CD4-positive, alpha-beta T cell treated with Interleukin-15 for 4 hours (primary cell): ENCODE measurements at regions not wholly inside any gene's neighbourhood (a gene's known extent, or its start where the extent isn't known, plus 50 kb on each side); places are given as distances from the start of the nearest gene placed in this dataset.

Source experiments
- DNase-seq: peaks from one replicate; pipeline ENCODE4 v3.0.0-alpha.2; 2020; ENCODE audit warnings: low spot score

- no peak for DNase-seq
Measured at GRCh38 chr6:144335311-144335861, 50.3 kb downstream of the UTRN start.

- peak; percentile 58 for DNase-seq
Measured at GRCh38 chr6:144335914-144336313, 50.8 kb downstream of the UTRN start.

- no peak for DNase-seq
Measured at GRCh38 chr6:144336900-144337299, 51.8 kb downstream of the UTRN start.

- no peak for DNase-seq
Measured at GRCh38 chr6:144338474-144338873, 53.3 kb downstream of the UTRN start.

- DNase-seq = no peak
Measured at GRCh38 chr6:144338951-144339700, 54.0 kb downstream of the UTRN start.

GRCh38 chr6:144339859-144340452, 54.8 kb downstream of the UTRN start:
- DNase-seq = no peak

- no peak for DNase-seq
Measured at GRCh38 chr6:144340541-144341371, 55.6 kb downstream of the UTRN start.

GRCh38 chr6:144341831-144342527, 56.8 kb downstream of the UTRN start:
- peak; percentile 43 for DNase-seq

GRCh38 chr6:144343701-144344428, 58.7 kb downstream of the UTRN start:
- DNase-seq = peak; percentile 69

GRCh38 chr6:144344646-144345045, 59.5 kb downstream of the UTRN start:
- peak; percentile 63 for DNase-seq

- DNase-seq = no peak
Measured at GRCh38 chr6:144345451-144345850, 60.3 kb downstream of the UTRN start.

GRCh38 chr6:144346719-144347447, 61.7 kb downstream of the UTRN start:
- DNase-seq = no peak

GRCh38 chr6:144347448-144347759, 62.3 kb downstream of the UTRN start:
- DNase-seq = no peak

GRCh38 chr6:144347933-144348332, 62.8 kb downstream of the UTRN start:
- DNase-seq = no peak

GRCh38 chr6:144349690-144350527, 64.8 kb downstream of the UTRN start:
- DNase-seq = peak; percentile 50

GRCh38 chr6:144350528-144350880, 65.4 kb downstream of the UTRN start:
- DNase-seq = no peak

- DNase-seq = peak; percentile 36
Measured at GRCh38 chr6:144351379-144352127, 66.4 kb downstream of the UTRN start.

- DNase-seq = no peak
Measured at GRCh38 chr6:144352331-144352730, 67.2 kb downstream of the UTRN start.

- DNase-seq = peak; percentile 53
Measured at GRCh38 chr6:144353871-144354314, 68.8 kb downstream of the UTRN start.
